ENCODE measurements at regions not wholly inside any gene's neighbourhood (a gene's known extent, or its start where the extent isn't known, plus 50 kb on each side); places are given as distances from the start of the nearest gene placed in this dataset.

- H3K4me1 ChIP-seq (replicated peaks in 1 of 2), result no peaks in the 10 kb centered on the region
- H3K27me3 ChIP-seq, result peaks cover 3% of the 10 kb centered on the region
- H3K27ac ChIP-seq, result no peak overlapping the region
- no peak for DNase-seq
- intact Hi-C loops (cut with DNase I), result no loop called here
- H3K4me3 ChIP-seq, result no peak overlapping the region
- no peaks in the 10 kb centered on the region for H3K36me3 ChIP-seq (replicated peaks in 1 of 2)
- H3K9me3 ChIP-seq (replicated peaks in 1 of 3), result no peaks in the 10 kb centered on the region
- TF ChIP-seq POLR2A (IDR thresholded peaks at IDR 0.05) (no peak), CTCF (IDR thresholded peaks at IDR 0.05) (no peak)
- 88 to 100% (median 91%) methylated on average over 3 to 5 of the region's 5 CpGs for WGBS, 4 donors
These were observed 323.5 kb downstream of the UACA start for GRCh38 chr15:70439880-70440279.

DNA sequence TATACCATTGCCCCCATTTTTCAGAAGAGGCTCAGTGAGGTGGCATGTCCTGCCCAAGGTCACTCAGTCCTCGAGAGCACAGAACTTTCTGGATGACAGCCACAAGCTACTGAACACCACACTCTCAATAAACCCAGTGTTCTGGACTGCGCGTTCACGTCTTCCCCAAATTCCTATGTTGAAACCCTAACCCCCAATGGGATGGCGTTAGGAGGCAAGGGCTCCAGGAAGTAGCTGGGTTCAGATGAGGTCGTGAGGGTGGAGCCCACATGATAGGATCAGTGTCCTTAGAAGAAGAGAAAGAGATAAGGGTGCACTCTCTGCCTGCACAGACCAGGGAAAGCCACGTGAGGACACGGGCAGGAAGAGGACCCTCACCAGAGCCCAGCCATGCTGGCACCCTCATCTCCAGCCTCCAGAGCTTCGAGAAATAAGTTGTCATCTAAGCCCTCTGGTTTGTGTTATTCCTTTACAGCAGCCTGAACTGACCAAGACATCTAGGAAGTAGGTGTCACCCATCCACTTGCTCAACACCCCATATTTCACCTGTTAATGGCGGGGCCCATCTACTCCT lies 324.0 kb downstream of the UACA start:
- no peaks in the 10 kb centered on the region for H3K36me3 ChIP-seq (replicated peaks in 1 of 2)
- no peak overlapping the region for H3K27ac ChIP-seq
- intact Hi-C loops (cut with DNase I), result no loop called here
- DNase-seq, result no peak
- H3K27me3 ChIP-seq, result peaks cover 3% of the 10 kb centered on the region
- no peak overlapping the region for H3K4me3 ChIP-seq
- TF ChIP-seq CTCF (IDR thresholded peaks at IDR 0.05) (no peak), POLR2A (IDR thresholded peaks at IDR 0.05) (no peak)
- H3K4me1 ChIP-seq (replicated peaks in 1 of 2), result no peaks in the 10 kb centered on the region
- 70 to 87% (median 75%) methylated on average over 9 to 10 of the region's 10 CpGs for WGBS, 4 donors
- no peaks in the 10 kb centered on the region for H3K9me3 ChIP-seq (replicated peaks in 1 of 3)

DNA sequence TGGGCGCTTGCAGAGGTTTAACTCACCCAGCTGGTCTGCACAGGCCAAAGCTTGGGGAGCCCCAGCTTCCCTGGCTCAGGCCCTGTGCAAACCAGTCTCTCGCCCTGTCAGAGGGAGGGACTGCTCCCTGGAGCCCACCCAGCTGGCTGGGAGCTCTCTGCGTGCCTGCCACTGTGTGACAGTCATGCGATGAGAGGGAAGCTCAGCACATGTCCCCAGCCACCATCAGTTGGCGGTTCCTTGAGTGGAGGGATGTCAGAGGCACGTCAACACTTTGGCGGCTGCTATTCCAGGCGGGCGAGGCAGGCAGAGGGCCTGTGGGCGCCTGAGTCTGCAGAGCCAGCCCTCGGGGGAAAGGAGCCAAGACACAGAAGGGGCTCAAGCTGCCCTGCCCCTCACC lies 324.6 kb downstream of the UACA start:
- intact Hi-C loops (cut with DNase I), result no loop called here
- DNase-seq, result no peak

GRCh38 chr15:70437882-70438451 lies 325.4 kb downstream of the UACA start:
- intact Hi-C loops (cut with DNase I), result no loop called here
- H3K9me3 ChIP-seq (replicated peaks in 1 of 3), result no peaks in the 10 kb centered on the region
- WGBS, 4 donors, result 76 to 90% (median 82%) methylated on average over 4 to 5 of the region's 5 CpGs
- no peaks in the 10 kb centered on the region for H3K4me1 ChIP-seq (replicated peaks in 1 of 2)
- no peak for TF ChIP-seq CTCF (IDR thresholded peaks at IDR 0.05)
- TF ChIP-seq POLR2A (IDR thresholded peaks at IDR 0.05), result no peak
- no peak overlapping the region for H3K4me3 ChIP-seq
- H3K36me3 ChIP-seq (replicated peaks in 1 of 2), result no peaks in the 10 kb centered on the region
- no peak overlapping the region for H3K27ac ChIP-seq
- peak in 1 of 7 donors; percentile 63 for DNase-seq
- H3K27me3 ChIP-seq, result peaks cover 3% of the 10 kb centered on the region

More for the DNA sequence above, 324.6 kb downstream of the UACA start:
- WGBS, 4 donors, result 84 to 94% (median 88%) methylated on average over 7 to 11 of the region's 11 CpGs
- H3K27me3 ChIP-seq, result peaks cover 3% of the 10 kb centered on the region
- no peaks in the 10 kb centered on the region for H3K36me3 ChIP-seq (replicated peaks in 1 of 2)
- H3K4me3 ChIP-seq, result no peak overlapping the region
- no peak overlapping the region for H3K27ac ChIP-seq
- TF ChIP-seq CTCF (IDR thresholded peaks at IDR 0.05) (no peak), POLR2A (IDR thresholded peaks at IDR 0.05) (no peak)
- H3K9me3 ChIP-seq (replicated peaks in 1 of 3), result no peaks in the 10 kb centered on the region
- no peaks in the 10 kb centered on the region for H3K4me1 ChIP-seq (replicated peaks in 1 of 2)
